ENCODE measurements at regions not wholly inside any gene's neighbourhood (a gene's known extent, or its start where the extent isn't known, plus 50 kb on each side); places are given as distances from the start of the nearest gene placed in this dataset.

GRCh38 chr2:181396256-181397123 is 60.7 kb upstream of the ITGA4 start:
- no peak for DNase-seq

GRCh38 chr2:181397331-181397730 is 59.9 kb upstream of the ITGA4 start:
- no peak for DNase-seq

GRCh38 chr2:181398000-181398399 is 59.2 kb upstream of the ITGA4 start:
- DNase-seq = no peak

- DNase-seq = no peak
Observed at GRCh38 chr2:181399027-181399426, 58.2 kb upstream of the ITGA4 start.

- DNase-seq = no peak
Observed at GRCh38 chr2:181404472-181404871, 52.7 kb upstream of the ITGA4 start.

GRCh38 chr2:181407171-181407570 is 50.0 kb upstream of the ITGA4 start:
- DNase-seq = no peak

Data from HCEC 1CT (cell line).